HCT116 (cell line): ENCODE measurements at regions not wholly inside any gene's neighbourhood (a gene's known extent, or its start where the extent isn't known, plus 50 kb on each side); places are given as distances from the start of the nearest gene placed in this dataset.

Experiments used
- ATAC-seq: fragments of 200-7000 bp; cut with Tn5 transposase; 2 replicates; pipeline ENCODE4 v1.9.1; 2020; ENCODE audit warnings: mild to moderate bottlenecking, moderate library complexity
- BruUV-seq: library from RNA; stranded (reverse); fragments of 400-500 nt; replicated peaks from 2 replicates; lab custom pipeline; 2021; lab: Mats Ljungman, UMichigan
- CTCF ChIA-PET: fragments of 300-600 bp; sonication (Branson Sonifier 250); formaldehyde crosslinking; loops from one replicate; lab custom pipeline; 2021; ENCODE audit warnings: antibody characterized with exemption; lab: Charles Lee
- POLR2A ChIA-PET: fragments of 300-600, 350-600 bp; sonication (Branson Sonifier 250); formaldehyde crosslinking; loops from one replicate; lab custom pipeline; 2021; ENCODE audit warnings: antibody characterized with exemption; lab: Charles Lee
- RAD21 ChIA-PET, 2 experiments: fragments of 300-600 bp; sonication (Branson Sonifier 250); formaldehyde crosslinking; loops; one replicate each; lab custom pipeline; 2023; ENCODE audit warnings: low total read pairs in 2 of 2; ENCODE audit not compliant: uncharacterized antibody in 2 of 2, unreplicated experiment in 2 of 2, low non-redundant PET in 1 of 2; lab: Charles Lee
- DNase-seq: peaks from one replicate; pipeline ENCODE4 v3.0.0-alpha.2; 2010; ENCODE audit warnings: low read depth, low spot score
- H2AFZ ChIP-seq: fragments of 200-600 bp; shearing (Covaris generic), sonication (generic); 2 replicates; pipeline ENCODE4 v1.6.1; 2017; ENCODE audit warnings: low read depth, mixed run types, mixed read lengths, antibody characterized with exemption, low read length; ENCODE audit not compliant: poor library complexity, severe bottlenecking
- H3K27ac ChIP-seq: 2 replicates; pipeline ENCODE4 v1.5.1; 2012; ENCODE audit warnings: low read depth, low read length
- H3K27me3 ChIP-seq: fragments of 200-600 bp; sonication (generic); 2 replicates; pipeline ENCODE4 v1.6.1; 2016; ENCODE audit warnings: mixed run types, low read length, mixed read lengths; ENCODE audit not compliant: insufficient read depth
- H3K36me3 ChIP-seq, 2 experiments: fragments of 200-500 bp in 1 of 2; fragments of 200-600 bp in 1 of 2; sonication (Bioruptor generic) in 1 of 2; sonication (generic) in 1 of 2; 2 replicates each; pipeline versions ENCODE4 v1.5.1 to v1.6.1; 2014 to 2016; ENCODE audit warnings: low read length in 2 of 2, inconsistent platforms in 1 of 2, mixed read lengths in 1 of 2, mixed run types in 1 of 2; ENCODE audit not compliant: insufficient read depth in 2 of 2, control insufficient read depth in 1 of 2
- H3K4me1 ChIP-seq, 2 experiments: fragments of 200-600 bp in 1 of 2; sonication (generic) in 1 of 2; 2 replicates each; pipeline versions ENCODE4 v1.5.1 to v1.6.1; 2012 to 2017; ENCODE audit warnings: low read length in 2 of 2, inconsistent platforms in 1 of 2, mild to moderate bottlenecking in 1 of 2, mixed read lengths in 1 of 2, mixed run types in 1 of 2, moderate library complexity in 1 of 2; ENCODE audit not compliant: insufficient read depth in 2 of 2, control insufficient read depth in 1 of 2
- H3K4me2 ChIP-seq: fragments of 200-600 bp; sonication (generic); 2 replicates; pipeline ENCODE4 v1.6.1; 2017; ENCODE audit warnings: mixed run types, low read length, mixed read lengths
- H3K4me3 ChIP-seq, 2 experiments: fragments of 200-600 bp in 1 of 2; sonication (generic) in 1 of 2; replicated peaks in 1 of 2; 2 replicates each; pipeline ENCODE4 v1.5.1; 2011 to 2016; ENCODE audit warnings: low read length in 2 of 2, control low read depth in 1 of 2, low read depth in 1 of 2, mild to moderate bottlenecking in 1 of 2, mixed read lengths in 1 of 2, mixed run types in 1 of 2
- H3K79me2 ChIP-seq: fragments of 200-600 bp; sonication (generic); 2 replicates; pipeline ENCODE4 v1.6.1; 2017; ENCODE audit warnings: mild to moderate bottlenecking, mixed run types, low read length, moderate library complexity, mixed read lengths; ENCODE audit not compliant: insufficient read depth
- H3K9ac ChIP-seq: fragments of 200-600 bp; sonication (generic); 2 replicates; pipeline ENCODE4 v1.6.1; 2016; ENCODE audit warnings: low read length, mixed read lengths
- H3K9me2 ChIP-seq: fragments of 200-600 bp; sonication (generic), shearing (Covaris generic); 2 replicates; pipeline ENCODE4 v1.6.1; 2017; ENCODE audit warnings: mixed run types, mild to moderate bottlenecking, moderate library complexity; ENCODE audit not compliant: insufficient read depth
- H3K9me3 ChIP-seq, 2 experiments: fragments of 200-500 bp in 1 of 2; fragments of 200-600 bp in 1 of 2; sonication (Bioruptor generic) in 1 of 2; sonication (generic) in 1 of 2; 2 replicates each; pipeline ENCODE4 v1.6.1; 2014 to 2017; ENCODE audit warnings: low read length in 2 of 2, mixed read lengths in 2 of 2, inconsistent platforms in 1 of 2, low read depth in 1 of 2, mild to moderate bottlenecking in 1 of 2, mixed run types in 1 of 2, moderate library complexity in 1 of 2; ENCODE audit not compliant: control insufficient read depth in 1 of 2, insufficient read depth in 1 of 2
- H4K20me1 ChIP-seq: fragments of 200-600 bp; sonication (generic), shearing (Covaris generic); 2 replicates; pipeline ENCODE4 v1.6.1; 2017; ENCODE audit warnings: mixed run types, mild to moderate bottlenecking, moderate library complexity; ENCODE audit not compliant: insufficient read depth
- CBX3 ChIP-seq: IDR thresholded peaks from 2 replicates; pipeline ENCODE4 v1.6.1; 2012; ENCODE audit warnings: low read depth
- CEBPB ChIP-seq: IDR thresholded peaks from 2 replicates; pipeline ENCODE4 v1.6.1; 2012; ENCODE audit warnings: low read depth
- EGR1 ChIP-seq: IDR thresholded peaks from 2 replicates; pipeline ENCODE4 v1.6.1; 2012; ENCODE audit warnings: low read depth
- ELF1 ChIP-seq: IDR thresholded peaks from 2 replicates; pipeline ENCODE4 v1.6.1; 2012; ENCODE audit warnings: low read depth, borderline replicate concordance
- EZH2 ChIP-seq: fragments of 200-600 bp; sonication (generic); IDR thresholded peaks from 2 replicates; pipeline ENCODE4 v1.6.1; 2017; ENCODE audit warnings: antibody characterized with exemption, mixed run types
- EZH2phosphoT487 ChIP-seq: fragments of 200-600 bp; IDR thresholded peaks from 2 replicates; pipeline ENCODE4 v1.6.1; 2018; ENCODE audit warnings: antibody characterized with exemption, borderline replicate concordance
- JUND ChIP-seq: IDR thresholded peaks from 2 replicates; pipeline ENCODE4 v1.6.1; 2012
- MAX ChIP-seq: IDR thresholded peaks from 2 replicates; pipeline ENCODE4 v1.6.1; 2012
- POLR2A ChIP-seq: IDR thresholded peaks from 2 replicates; pipeline ENCODE4 v1.7.0; 2011; ENCODE audit warnings: borderline replicate concordance; ENCODE audit not compliant: insufficient read depth, insufficient read length; ENCODE audit errors: extremely low read depth
- POLR2AphosphoS5 ChIP-seq: IDR thresholded peaks from 2 replicates; pipeline ENCODE4 v1.6.1; 2011; ENCODE audit warnings: mild to moderate bottlenecking, low read depth, low read length, moderate library complexity
- RAD21 ChIP-seq: IDR thresholded peaks from 2 replicates; pipeline ENCODE4 v1.6.1; 2012; ENCODE audit warnings: low read depth, mild to moderate bottlenecking
- SIN3A ChIP-seq: IDR thresholded peaks from 2 replicates; pipeline ENCODE4 v1.6.1; 2012; ENCODE audit warnings: low read depth
- TCF7L2 ChIP-seq: IDR thresholded peaks from 2 replicates; pipeline ENCODE4 v1.7.0; 2011; ENCODE audit warnings: borderline replicate concordance, inconsistent platforms; ENCODE audit not compliant: insufficient read depth, insufficient read length; ENCODE audit errors: extremely low read depth
- ZBTB33 ChIP-seq: IDR thresholded peaks from 2 replicates; pipeline ENCODE4 v1.6.1; 2011; ENCODE audit warnings: mild to moderate bottlenecking, low read length, moderate library complexity; ENCODE audit not compliant: insufficient replicate concordance; ENCODE audit errors: extremely low read depth
- ZFX ChIP-seq: fragments of 450-650 bp; IDR thresholded peaks from 2 replicates; pipeline ENCODE4 v1.6.1; 2017
- ZNF274 ChIP-seq: fragments of 200-500 bp; sonication (Bioruptor generic); IDR thresholded peaks from 2 replicates; pipeline ENCODE4 v1.6.1; 2014; ENCODE audit warnings: mild to moderate bottlenecking, low read depth, low read length, inconsistent platforms
- intact Hi-C: fragments of 100-400 bp; cut with micrococcal nuclease; formaldehyde crosslinking; loops from 2 replicates; pipeline ENCODE4 v1.10.0; 2022

- intact Hi-C loops = no loop called here
- Histone ChIP-seq H3K79me2 (no peaks in the 10 kb centered on the region), H3K9ac (no peak overlapping the region), H3K4me3 (no peak overlapping the region), H3K9me2 (no peaks in the 10 kb centered on the region), H3K36me3 (no peaks in the 10 kb centered on the region), H3K27me3 (no peaks in the 10 kb centered on the region), H3K4me1 (peaks cover 0 to 9% of the 10 kb centered on the region in 2 experiments; a peak in 2 of 4 replicates), H4K20me1 (no peaks in the 10 kb centered on the region), H3K9me3 (no peaks in the 10 kb centered on the region), H3K4me2 (no peak overlapping the region), H3K27ac (no peak overlapping the region), H2AFZ (no peak overlapping the region)
- DNase-seq (no peak), ATAC-seq (no peak)
- no TSS peak for BruUV-seq
- ChIA-PET CTCF (no interaction called here), RAD21 (no interaction called here), POLR2A (no interaction called here)
- TF ChIP-seq CBX3 (no peak), SIN3A (no peak), CEBPB (no peak), EZH2 (no peak), ZFX (no peak), EGR1 (no peak), ZBTB33 (no peak), ELF1 (no peak), EZH2phosphoT487 (no peak), POLR2AphosphoS5 (no peak), TCF7L2 (no peak), ZNF274 (no peak), POLR2A (no peak), JUND (no peak), MAX (no peak), RAD21 (no peak)
Measured at GRCh38 chr2:71759060-71759459, 305.7 kb downstream of the DYSF start.
